Kidney (tissue), 13 donors: ENCODE measurements at regions not wholly inside any gene's neighbourhood (a gene's known extent, or its start where the extent isn't known, plus 50 kb on each side); places are given as distances from the start of the nearest gene placed in this dataset.

Source experiments
- DNase-seq, 5 donors: peaks; one replicate each; pipeline ENCODE4 v3.0.0-alpha.2; 2013 to 2020
- FAIRE-seq: peaks from 2 replicates; lab custom pipeline; 2012; peaks lifted over from hg19 to GRCh38; lab: Jason Lieb, UNC
- H3K27ac ChIP-seq, 2 donors: one replicate each; pipeline ENCODE4 v1.7.0; 2013; ENCODE audit warnings: low read depth in 2 of 2, low read length in 2 of 2, inconsistent platforms in 1 of 2
- H3K27me3 ChIP-seq: one replicate; pipeline ENCODE4 v1.7.1; 2013; ENCODE audit warnings: low read length, inconsistent platforms; ENCODE audit not compliant: control insufficient read depth, insufficient read depth
- H3K36me3 ChIP-seq, 3 donors: one replicate each; pipeline versions ENCODE4 v1.7.0 to v1.7.1; 2013; ENCODE audit warnings: low read length in 3 of 3, control low read depth in 1 of 3, inconsistent platforms in 1 of 3; ENCODE audit not compliant: insufficient read depth in 3 of 3, control insufficient read depth in 2 of 3
- H3K4me1 ChIP-seq, 3 donors: one replicate each; pipeline versions ENCODE4 v1.7.0 to v1.7.1; 2013; ENCODE audit warnings: low read length in 3 of 3, inconsistent platforms in 1 of 3, low read depth in 1 of 3; ENCODE audit not compliant: control insufficient read depth in 2 of 3, insufficient read depth in 2 of 3
- H3K4me3 ChIP-seq, 3 donors: one replicate each; pipeline versions ENCODE4 v1.7.0 to v1.8.1; 2013; ENCODE audit warnings: low read length in 3 of 3, control low read depth in 1 of 3, inconsistent platforms in 1 of 3
- H3K9ac ChIP-seq, 3 donors: one replicate each; pipeline versions ENCODE4 v1.7.0 to v1.7.1; 2013; ENCODE audit warnings: low read length in 3 of 3, control low read depth in 1 of 3, inconsistent platforms in 1 of 3
- H3K9me3 ChIP-seq, 3 donors: one replicate each; pipeline versions ENCODE4 v1.7.0 to v1.7.1; 2013; ENCODE audit warnings: low read length in 3 of 3, control low read depth in 1 of 3, inconsistent platforms in 1 of 3; ENCODE audit not compliant: control insufficient read depth in 2 of 3, insufficient read depth in 1 of 3
- intact Hi-C: fragments of 100-400 bp; cut with DNase I; formaldehyde crosslinking; loops from one replicate; pipeline ENCODE4 v1.11.1; 2022
- TF ChIP-seq, protein P1 (sequence below): IDR thresholded peaks from 3 replicates; pipeline ENCODE4 v1.5.1; 2012; ENCODE audit warnings: mild to moderate bottlenecking, moderate library complexity, borderline replicate concordance; ENCODE audit not compliant: insufficient read depth; ENCODE audit errors: extremely low read depth
- donor health status: control.
- donor health status: control.
- donor health status: control.
- donor health status: control.
- donor health status: control.
- donor health status: DM: yes; HTN: yes; CAD: no.
- donor health status: Normal renal cell carcinoma (clear cell type).

DNA sequence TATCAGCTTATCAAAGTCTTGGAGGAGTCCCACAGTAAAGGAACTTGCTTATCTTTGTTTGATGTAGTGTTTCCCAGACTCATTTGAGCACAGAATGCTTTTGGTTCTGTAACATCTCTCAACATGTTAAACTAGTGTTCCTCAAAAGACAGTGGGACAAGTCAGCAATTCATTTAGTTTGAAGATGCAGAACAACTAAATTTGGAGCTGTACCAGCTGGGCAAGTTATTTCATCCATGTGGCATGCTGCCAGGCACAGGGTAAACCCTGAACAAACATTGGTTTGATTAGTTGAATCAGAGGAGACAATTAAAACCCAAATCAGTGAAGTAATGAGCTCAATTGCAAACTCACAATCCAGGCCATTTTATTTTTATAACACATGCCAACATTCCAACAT is 141.2 kb downstream of the CSNK2A3 start:
- Histone ChIP-seq H3K27me3 (no peaks in the 10 kb centered on the region), H3K9me3 (no peaks in the 10 kb centered on the region), H3K4me3 (no peak overlapping the region), H3K36me3 (no peaks in the 10 kb centered on the region), H3K4me1 (no peaks in the 10 kb centered on the region), H3K27ac (no peak overlapping the region), H3K9ac (no peak overlapping the region)
- TF ChIP-seq, protein P1, sequence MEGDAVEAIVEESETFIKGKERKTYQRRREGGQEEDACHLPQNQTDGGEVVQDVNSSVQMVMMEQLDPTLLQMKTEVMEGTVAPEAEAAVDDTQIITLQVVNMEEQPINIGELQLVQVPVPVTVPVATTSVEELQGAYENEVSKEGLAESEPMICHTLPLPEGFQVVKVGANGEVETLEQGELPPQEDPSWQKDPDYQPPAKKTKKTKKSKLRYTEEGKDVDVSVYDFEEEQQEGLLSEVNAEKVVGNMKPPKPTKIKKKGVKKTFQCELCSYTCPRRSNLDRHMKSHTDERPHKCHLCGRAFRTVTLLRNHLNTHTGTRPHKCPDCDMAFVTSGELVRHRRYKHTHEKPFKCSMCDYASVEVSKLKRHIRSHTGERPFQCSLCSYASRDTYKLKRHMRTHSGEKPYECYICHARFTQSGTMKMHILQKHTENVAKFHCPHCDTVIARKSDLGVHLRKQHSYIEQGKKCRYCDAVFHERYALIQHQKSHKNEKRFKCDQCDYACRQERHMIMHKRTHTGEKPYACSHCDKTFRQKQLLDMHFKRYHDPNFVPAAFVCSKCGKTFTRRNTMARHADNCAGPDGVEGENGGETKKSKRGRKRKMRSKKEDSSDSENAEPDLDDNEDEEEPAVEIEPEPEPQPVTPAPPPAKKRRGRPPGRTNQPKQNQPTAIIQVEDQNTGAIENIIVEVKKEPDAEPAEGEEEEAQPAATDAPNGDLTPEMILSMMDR = no peak
- FAIRE-seq = no peak
- intact Hi-C loops = no loop called here
- DNase-seq = no peak

DNA sequence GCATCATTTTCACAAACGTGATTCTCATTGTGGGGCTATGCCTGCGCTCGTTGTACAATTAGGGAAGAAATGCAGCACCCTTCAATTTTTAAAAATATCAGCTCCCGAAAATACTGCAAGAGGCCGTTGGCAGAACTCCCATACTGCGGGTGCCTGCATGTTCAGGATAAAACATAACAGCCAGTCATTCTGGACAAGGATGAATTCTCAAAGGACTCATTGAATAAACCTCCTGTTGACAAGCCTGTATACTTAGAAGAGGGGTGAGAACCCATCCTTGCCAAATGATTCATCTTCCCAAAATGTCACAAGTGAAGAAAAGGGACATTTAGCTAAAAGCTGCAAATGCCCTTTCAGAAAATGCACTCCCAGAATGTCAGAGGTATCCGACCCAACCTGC is 141.9 kb downstream of the CSNK2A3 start:
- no peak overlapping the region for H3K9ac ChIP-seq
- TF ChIP-seq, protein P1 = no peak
- H3K36me3 ChIP-seq = no peaks in the 10 kb centered on the region
- FAIRE-seq = no peak
- H3K4me1 ChIP-seq = no peaks in the 10 kb centered on the region
- no peak overlapping the region for H3K4me3 ChIP-seq
- intact Hi-C loops = no loop called here
- no peak overlapping the region for H3K27ac ChIP-seq
- DNase-seq = no peak
- H3K27me3 ChIP-seq = no peaks in the 10 kb centered on the region
- no peaks in the 10 kb centered on the region for H3K9me3 ChIP-seq

DNA sequence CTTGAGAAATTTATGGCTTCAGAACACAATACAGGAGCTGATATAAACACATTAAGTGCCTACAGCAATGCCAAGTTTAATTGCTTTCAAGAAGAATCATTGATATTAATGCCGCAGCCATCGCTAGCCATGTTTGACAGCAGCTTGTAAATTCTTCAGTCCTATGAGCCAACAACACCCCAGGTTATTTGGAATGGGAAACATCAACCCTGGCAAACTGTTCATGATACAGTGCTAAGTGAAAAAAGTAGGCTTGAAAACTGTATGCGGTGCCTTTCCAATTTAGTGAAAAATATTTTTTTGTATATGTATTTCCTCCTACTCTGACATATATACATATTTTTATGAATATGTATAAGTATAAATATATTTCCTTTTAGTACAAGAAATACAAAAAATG is 142.6 kb downstream of the CSNK2A3 start:
- DNase-seq = no peak
- intact Hi-C loops = no loop called here
- H3K9ac ChIP-seq = no peak overlapping the region
- H3K4me3 ChIP-seq = no peak overlapping the region
- no peaks in the 10 kb centered on the region for H3K9me3 ChIP-seq
- no peak for FAIRE-seq
- no peaks in the 10 kb centered on the region for H3K27me3 ChIP-seq
- no peaks in the 10 kb centered on the region for H3K4me1 ChIP-seq
- TF ChIP-seq, protein P1 = no peak
- H3K36me3 ChIP-seq = no peaks in the 10 kb centered on the region
- H3K27ac ChIP-seq = no peak overlapping the region

- H3K4me1 ChIP-seq = no peaks in the 10 kb centered on the region
- no peaks in the 10 kb centered on the region for H3K27me3 ChIP-seq
- intact Hi-C loops = no loop called here
- H3K36me3 ChIP-seq = no peaks in the 10 kb centered on the region
- H3K9me3 ChIP-seq = no peaks in the 10 kb centered on the region
- no peak for DNase-seq
- H3K9ac ChIP-seq = no peak overlapping the region
- FAIRE-seq = no peak
- TF ChIP-seq, protein P1 = no peak
- no peak overlapping the region for H3K4me3 ChIP-seq
- H3K27ac ChIP-seq = no peak overlapping the region
Observed at GRCh38 chr11:11209967-11210366, 143.1 kb downstream of the CSNK2A3 start.
